ENCODE measurements at regions not wholly inside any gene's neighbourhood (a gene's known extent, or its start where the extent isn't known, plus 50 kb on each side); places are given as distances from the start of the nearest gene placed in this dataset.

DNA sequence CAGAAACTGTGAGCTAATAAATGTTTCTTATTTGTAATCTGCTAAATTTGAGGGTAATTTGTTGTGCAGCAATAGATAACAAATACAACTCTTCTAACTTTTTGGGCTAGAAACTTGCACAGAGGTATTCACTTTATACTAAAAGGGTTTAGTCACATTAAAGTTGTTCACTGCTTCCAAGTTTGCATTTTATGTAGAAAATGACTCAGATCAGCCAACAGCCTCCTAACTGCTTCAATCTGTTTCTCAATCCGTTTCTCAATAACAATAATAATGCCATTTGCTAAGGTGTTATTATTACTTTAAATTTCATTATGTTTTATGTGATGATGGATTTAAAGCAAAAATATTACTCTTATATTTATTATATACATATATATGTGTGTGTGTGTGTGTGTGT lies 213.9 kb downstream of the CENPW start:
- CTCF ChIA-PET: interaction anchor here (1.3 kb wide), 1 partner anchor 13 kb away, joined by 3 read pairs; no protein-coding TSS in a partner anchor
- H3K27ac ChIP-seq (ENCODE audit: control insufficient read depth, insufficient read depth): no peak overlapping the region
- no peaks in the 10 kb centered on the region for H3K27me3 ChIP-seq (replicated peaks in 1 of 2; ENCODE audit: control insufficient read depth in 2 of 2, insufficient read depth in 2 of 2, low read length in 1 of 2)
- no TSS peak for BruUV-seq (replicated peaks)
- H3K9ac ChIP-seq (ENCODE audit: control insufficient read depth, insufficient read depth, low read length): no peak overlapping the region
- RAD21 ChIA-PET (ENCODE audit: unreplicated experiment): no interaction called here
- H2AFZ ChIP-seq (ENCODE audit: control insufficient read depth, low read depth, low read length): no peak overlapping the region
- H3K9me3 ChIP-seq (replicated peaks; ENCODE audit: control insufficient read depth, insufficient read depth, low read length): no peaks in the 10 kb centered on the region
- SMC1A ChIA-PET (ENCODE audit: uncharacterized antibody, unreplicated experiment): no interaction called here
- DNase-seq (ENCODE audit: low read depth, low spot score) (no peak), FAIRE-seq (no peak), ATAC-seq (no peak)
- intact Hi-C loops (cut with micrococcal nuclease; ENCODE audit: unreplicated experiment): no loop called here
- 53% methylated on average over 1 of the region's 1 CpG for WGBS (ENCODE audit: insufficient coverage, insufficient replicate concordance, low lambda C conversion rate, missing lambda C conversion rate)
- no peaks in the 10 kb centered on the region for H3K36me3 ChIP-seq (ENCODE audit: control insufficient read depth in 2 of 2, insufficient read depth in 2 of 2, low read length in 1 of 2)
- H3K4me3 ChIP-seq: no peak overlapping the region
- POLR2A ChIA-PET: no interaction called here
- no peak overlapping the region for H3K4me2 ChIP-seq (ENCODE audit: control insufficient read depth, insufficient read depth)
- no peaks in the 10 kb centered on the region for H3K4me1 ChIP-seq (ENCODE audit: control insufficient read depth, insufficient read depth, low read length)
- no peaks in the 10 kb centered on the region for H3K79me2 ChIP-seq (ENCODE audit: control insufficient read depth, insufficient read depth, low read length)
- no peaks in the 10 kb centered on the region for H4K20me1 ChIP-seq (ENCODE audit: control insufficient read depth, insufficient read depth)
- in situ Hi-C loops (cut with MboI): no loop called here
- TF ChIP-seq, protein P1, sequence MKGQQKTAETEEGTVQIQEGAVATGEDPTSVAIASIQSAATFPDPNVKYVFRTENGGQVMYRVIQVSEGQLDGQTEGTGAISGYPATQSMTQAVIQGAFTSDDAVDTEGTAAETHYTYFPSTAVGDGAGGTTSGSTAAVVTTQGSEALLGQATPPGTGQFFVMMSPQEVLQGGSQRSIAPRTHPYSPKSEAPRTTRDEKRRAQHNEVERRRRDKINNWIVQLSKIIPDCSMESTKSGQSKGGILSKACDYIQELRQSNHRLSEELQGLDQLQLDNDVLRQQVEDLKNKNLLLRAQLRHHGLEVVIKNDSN (IDR thresholded peaks at IDR 0.05; ENCODE audit: borderline replicate concordance, extremely low read length, insufficient read depth, low read depth, low read length): no peak
- TF ChIP-seq ZNF217 (IDR thresholded peaks at IDR 0.05): no peak
- TF ChIP-seq NR2C1 (IDR thresholded peaks at IDR 0.05): no peak
- TF ChIP-seq PAX8 (IDR thresholded peaks at IDR 0.05): no peak
- no peak for TF ChIP-seq FOXK2 (IDR thresholded peaks at IDR 0.05)
- no peak for TF ChIP-seq CHD4 (IDR thresholded peaks at IDR 0.05)
- no peak for TF ChIP-seq ZNF24 (IDR thresholded peaks at IDR 0.05)
- no peak for TF ChIP-seq STAT1 (conservative IDR thresholded peaks at IDR 0.05)
- TF ChIP-seq, protein P2, sequence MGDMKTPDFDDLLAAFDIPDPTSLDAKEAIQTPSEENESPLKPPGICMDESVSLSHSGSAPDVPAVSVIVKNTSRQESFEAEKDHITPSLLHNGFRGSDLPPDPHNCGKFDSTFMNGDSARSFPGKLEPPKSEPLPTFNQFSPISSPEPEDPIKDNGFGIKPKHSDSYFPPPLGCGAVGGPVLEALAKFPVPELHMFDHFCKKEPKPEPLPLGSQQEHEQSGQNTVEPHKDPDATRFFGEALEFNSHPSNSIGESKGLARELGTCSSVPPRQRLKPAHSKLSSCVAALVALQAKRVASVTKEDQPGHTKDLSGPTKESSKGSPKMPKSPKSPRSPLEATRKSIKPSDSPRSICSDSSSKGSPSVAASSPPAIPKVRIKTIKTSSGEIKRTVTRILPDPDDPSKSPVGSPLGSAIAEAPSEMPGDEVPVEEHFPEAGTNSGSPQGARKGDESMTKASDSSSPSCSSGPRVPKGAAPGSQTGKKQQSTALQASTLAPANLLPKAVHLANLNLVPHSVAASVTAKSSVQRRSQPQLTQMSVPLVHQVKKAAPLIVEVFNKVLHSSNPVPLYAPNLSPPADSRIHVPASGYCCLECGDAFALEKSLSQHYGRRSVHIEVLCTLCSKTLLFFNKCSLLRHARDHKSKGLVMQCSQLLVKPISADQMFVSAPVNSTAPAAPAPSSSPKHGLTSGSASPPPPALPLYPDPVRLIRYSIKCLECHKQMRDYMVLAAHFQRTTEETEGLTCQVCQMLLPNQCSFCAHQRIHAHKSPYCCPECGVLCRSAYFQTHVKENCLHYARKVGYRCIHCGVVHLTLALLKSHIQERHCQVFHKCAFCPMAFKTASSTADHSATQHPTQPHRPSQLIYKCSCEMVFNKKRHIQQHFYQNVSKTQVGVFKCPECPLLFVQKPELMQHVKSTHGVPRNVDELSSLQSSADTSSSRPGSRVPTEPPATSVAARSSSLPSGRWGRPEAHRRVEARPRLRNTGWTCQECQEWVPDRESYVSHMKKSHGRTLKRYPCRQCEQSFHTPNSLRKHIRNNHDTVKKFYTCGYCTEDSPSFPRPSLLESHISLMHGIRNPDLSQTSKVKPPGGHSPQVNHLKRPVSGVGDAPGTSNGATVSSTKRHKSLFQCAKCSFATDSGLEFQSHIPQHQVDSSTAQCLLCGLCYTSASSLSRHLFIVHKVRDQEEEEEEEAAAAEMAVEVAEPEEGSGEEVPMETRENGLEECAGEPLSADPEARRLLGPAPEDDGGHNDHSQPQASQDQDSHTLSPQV (IDR thresholded peaks at IDR 0.05): no peak
- TF ChIP-seq, protein P3, sequence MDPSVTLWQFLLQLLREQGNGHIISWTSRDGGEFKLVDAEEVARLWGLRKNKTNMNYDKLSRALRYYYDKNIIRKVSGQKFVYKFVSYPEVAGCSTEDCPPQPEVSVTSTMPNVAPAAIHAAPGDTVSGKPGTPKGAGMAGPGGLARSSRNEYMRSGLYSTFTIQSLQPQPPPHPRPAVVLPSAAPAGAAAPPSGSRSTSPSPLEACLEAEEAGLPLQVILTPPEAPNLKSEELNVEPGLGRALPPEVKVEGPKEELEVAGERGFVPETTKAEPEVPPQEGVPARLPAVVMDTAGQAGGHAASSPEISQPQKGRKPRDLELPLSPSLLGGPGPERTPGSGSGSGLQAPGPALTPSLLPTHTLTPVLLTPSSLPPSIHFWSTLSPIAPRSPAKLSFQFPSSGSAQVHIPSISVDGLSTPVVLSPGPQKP (IDR thresholded peaks at IDR 0.05; ENCODE audit: low read depth, low read length): no peak
- TF ChIP-seq, protein P4, sequence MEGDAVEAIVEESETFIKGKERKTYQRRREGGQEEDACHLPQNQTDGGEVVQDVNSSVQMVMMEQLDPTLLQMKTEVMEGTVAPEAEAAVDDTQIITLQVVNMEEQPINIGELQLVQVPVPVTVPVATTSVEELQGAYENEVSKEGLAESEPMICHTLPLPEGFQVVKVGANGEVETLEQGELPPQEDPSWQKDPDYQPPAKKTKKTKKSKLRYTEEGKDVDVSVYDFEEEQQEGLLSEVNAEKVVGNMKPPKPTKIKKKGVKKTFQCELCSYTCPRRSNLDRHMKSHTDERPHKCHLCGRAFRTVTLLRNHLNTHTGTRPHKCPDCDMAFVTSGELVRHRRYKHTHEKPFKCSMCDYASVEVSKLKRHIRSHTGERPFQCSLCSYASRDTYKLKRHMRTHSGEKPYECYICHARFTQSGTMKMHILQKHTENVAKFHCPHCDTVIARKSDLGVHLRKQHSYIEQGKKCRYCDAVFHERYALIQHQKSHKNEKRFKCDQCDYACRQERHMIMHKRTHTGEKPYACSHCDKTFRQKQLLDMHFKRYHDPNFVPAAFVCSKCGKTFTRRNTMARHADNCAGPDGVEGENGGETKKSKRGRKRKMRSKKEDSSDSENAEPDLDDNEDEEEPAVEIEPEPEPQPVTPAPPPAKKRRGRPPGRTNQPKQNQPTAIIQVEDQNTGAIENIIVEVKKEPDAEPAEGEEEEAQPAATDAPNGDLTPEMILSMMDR (IDR thresholded peaks at IDR 0.05 in 2 of 3, conservative IDR thresholded peaks at IDR 0.05 in 1 of 3; ENCODE audit: control insufficient read depth in 2 of 3, extremely low read depth in 1 of 3, insufficient read depth in 1 of 3, low read depth in 3 of 3, low read length in 3 of 3): no peak
- TF ChIP-seq, protein P5, sequence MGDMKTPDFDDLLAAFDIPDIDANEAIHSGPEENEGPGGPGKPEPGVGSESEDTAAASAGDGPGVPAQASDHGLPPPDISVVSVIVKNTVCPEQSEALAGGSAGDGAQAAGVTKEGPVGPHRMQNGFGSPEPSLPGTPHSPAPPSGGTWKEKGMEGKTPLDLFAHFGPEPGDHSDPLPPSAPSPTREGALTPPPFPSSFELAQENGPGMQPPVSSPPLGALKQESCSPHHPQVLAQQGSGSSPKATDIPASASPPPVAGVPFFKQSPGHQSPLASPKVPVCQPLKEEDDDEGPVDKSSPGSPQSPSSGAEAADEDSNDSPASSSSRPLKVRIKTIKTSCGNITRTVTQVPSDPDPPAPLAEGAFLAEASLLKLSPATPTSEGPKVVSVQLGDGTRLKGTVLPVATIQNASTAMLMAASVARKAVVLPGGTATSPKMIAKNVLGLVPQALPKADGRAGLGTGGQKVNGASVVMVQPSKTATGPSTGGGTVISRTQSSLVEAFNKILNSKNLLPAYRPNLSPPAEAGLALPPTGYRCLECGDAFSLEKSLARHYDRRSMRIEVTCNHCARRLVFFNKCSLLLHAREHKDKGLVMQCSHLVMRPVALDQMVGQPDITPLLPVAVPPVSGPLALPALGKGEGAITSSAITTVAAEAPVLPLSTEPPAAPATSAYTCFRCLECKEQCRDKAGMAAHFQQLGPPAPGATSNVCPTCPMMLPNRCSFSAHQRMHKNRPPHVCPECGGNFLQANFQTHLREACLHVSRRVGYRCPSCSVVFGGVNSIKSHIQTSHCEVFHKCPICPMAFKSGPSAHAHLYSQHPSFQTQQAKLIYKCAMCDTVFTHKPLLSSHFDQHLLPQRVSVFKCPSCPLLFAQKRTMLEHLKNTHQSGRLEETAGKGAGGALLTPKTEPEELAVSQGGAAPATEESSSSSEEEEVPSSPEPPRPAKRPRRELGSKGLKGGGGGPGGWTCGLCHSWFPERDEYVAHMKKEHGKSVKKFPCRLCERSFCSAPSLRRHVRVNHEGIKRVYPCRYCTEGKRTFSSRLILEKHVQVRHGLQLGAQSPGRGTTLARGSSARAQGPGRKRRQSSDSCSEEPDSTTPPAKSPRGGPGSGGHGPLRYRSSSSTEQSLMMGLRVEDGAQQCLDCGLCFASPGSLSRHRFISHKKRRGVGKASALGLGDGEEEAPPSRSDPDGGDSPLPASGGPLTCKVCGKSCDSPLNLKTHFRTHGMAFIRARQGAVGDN (IDR thresholded peaks at IDR 0.05): no peak
- no peak for TF ChIP-seq BHLHE40 (IDR thresholded peaks at IDR 0.05; ENCODE audit: borderline replicate concordance in 1 of 2, low read depth in 2 of 2, low read length in 1 of 2)

Data from GM12878 (cell line).